GM21786 (cell line): ENCODE measurements at regions not wholly inside any gene's neighbourhood (a gene's known extent, or its start where the extent isn't known, plus 50 kb on each side); places are given as distances from the start of the nearest gene placed in this dataset.

Experiments used
- ATAC-seq: cut with Tn5 transposase; IDR thresholded peaks from one replicate; pipeline ENCODE4 v1.9.1; 2021; ENCODE audit not compliant: unreplicated experiment

GRCh38 chr6:56378507-56378906 lies 131.1 kb upstream of the COL21A1 start:
- no peak for ATAC-seq

- ATAC-seq: no peak
These were observed 129.9 kb upstream of the COL21A1 start for GRCh38 chr6:56377295-56377694.

GRCh38 chr6:56375806-56376205 lies 128.4 kb upstream of the COL21A1 start:
- no peak for ATAC-seq

GRCh38 chr6:56374841-56375369 lies 127.5 kb upstream of the COL21A1 start:
- ATAC-seq: no peak

- ATAC-seq: no peak
These were observed 125.1 kb upstream of the COL21A1 start for GRCh38 chr6:56372406-56372995.

GRCh38 chr6:56370561-56371211 lies 123.3 kb upstream of the COL21A1 start:
- peak; percentile 97 for ATAC-seq

GRCh38 chr6:56370127-56370540 lies 122.8 kb upstream of the COL21A1 start:
- no peak for ATAC-seq

- no peak for ATAC-seq
These were observed 121.1 kb upstream of the COL21A1 start for GRCh38 chr6:56368491-56368890.

- no peak for ATAC-seq
These were observed 118.9 kb upstream of the COL21A1 start for GRCh38 chr6:56366141-56366852.

- no peak for ATAC-seq
These were observed 117.5 kb upstream of the COL21A1 start for GRCh38 chr6:56364827-56365339.

GRCh38 chr6:56364431-56364826 lies 117.0 kb upstream of the COL21A1 start:
- no peak for ATAC-seq

- no peak for ATAC-seq
These were observed 116.5 kb upstream of the COL21A1 start for GRCh38 chr6:56363796-56364430.

- ATAC-seq: no peak
These were observed 114.4 kb upstream of the COL21A1 start for GRCh38 chr6:56361812-56362211.

GRCh38 chr6:56359201-56359899 lies 112.0 kb upstream of the COL21A1 start:
- ATAC-seq: peak; percentile 83

GRCh38 chr6:56357616-56358373 lies 110.4 kb upstream of the COL21A1 start:
- no peak for ATAC-seq

GRCh38 chr6:56356426-56356825 lies 109.0 kb upstream of the COL21A1 start:
- no peak for ATAC-seq

GRCh38 chr6:56353860-56354259 lies 106.5 kb upstream of the COL21A1 start:
- no peak for ATAC-seq

- no peak for ATAC-seq
These were observed 103.4 kb upstream of the COL21A1 start for GRCh38 chr6:56350628-56351260.

- no peak for ATAC-seq
These were observed 101.8 kb upstream of the COL21A1 start for GRCh38 chr6:56349194-56349593.

GRCh38 chr6:56348578-56348977 lies 101.2 kb upstream of the COL21A1 start:
- no peak for ATAC-seq
